Ureter (tissue), 1 donor: ENCODE measurements at regions not wholly inside any gene's neighbourhood (a gene's known extent, or its start where the extent isn't known, plus 50 kb on each side); places are given as distances from the start of the nearest gene placed in this dataset.
"Not testable (repeated sequence)": the region's sequence is repeated elsewhere in the genome, so short reads cannot be mapped to it uniquely, and the experiment has no call there.

Source experiments
- DNase-seq: peaks from one replicate; pipeline ENCODE4 v3.0.0-alpha.2; 2020; ENCODE audit warnings: low spot score
- donor health status: DM: yes; HTN: yes; CAD: no.

GRCh38 chr4:118587116-118587831 is 97.9 kb upstream of the METTL14 start:
- DNase-seq = no peak

- DNase-seq = no peak
Measured at GRCh38 chr4:118587946-118588345, 97.2 kb upstream of the METTL14 start.

GRCh38 chr4:118589471-118590055 is 95.6 kb upstream of the METTL14 start:
- no peak for DNase-seq

DNA sequence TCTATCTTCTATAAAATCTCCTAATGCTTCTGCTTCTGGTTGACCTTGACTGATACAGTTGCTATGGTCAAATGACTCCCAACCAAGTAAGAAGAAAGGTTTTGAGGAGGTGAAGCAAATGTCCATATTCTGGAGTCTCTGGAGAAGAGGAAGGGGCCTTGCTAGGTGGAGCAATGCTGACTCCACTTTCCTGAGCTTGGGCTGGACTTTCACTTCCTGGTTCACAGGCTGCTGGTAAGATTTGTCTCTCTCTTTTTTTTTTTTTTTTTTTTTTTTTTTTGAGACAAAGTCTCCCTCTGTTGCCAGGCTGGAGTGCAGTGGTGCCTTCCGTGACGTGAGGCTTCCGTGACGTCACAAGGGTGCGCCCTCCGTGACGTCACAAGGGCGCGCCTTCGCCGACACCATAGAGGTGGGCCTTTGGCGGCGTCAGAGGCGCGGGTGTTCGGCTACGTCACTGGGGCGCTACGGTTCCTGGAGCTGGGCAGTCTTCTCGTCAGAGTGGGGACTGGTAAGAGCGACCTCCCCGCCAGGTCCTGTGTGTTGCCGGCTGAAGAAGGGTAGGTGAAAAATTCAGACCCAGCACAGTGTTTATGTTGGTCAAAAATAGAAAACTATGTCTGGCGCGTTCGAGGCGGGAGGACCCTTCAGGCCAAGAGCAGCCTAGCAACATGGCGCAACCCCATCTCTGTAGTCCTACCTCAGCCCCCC is 93.7 kb upstream of the METTL14 start:
- peak; percentile 95 for DNase-seq

GRCh38 chr4:118592289-118592688 is 92.9 kb upstream of the METTL14 start:
- DNase-seq = not testable (repeated sequence)

DNA sequence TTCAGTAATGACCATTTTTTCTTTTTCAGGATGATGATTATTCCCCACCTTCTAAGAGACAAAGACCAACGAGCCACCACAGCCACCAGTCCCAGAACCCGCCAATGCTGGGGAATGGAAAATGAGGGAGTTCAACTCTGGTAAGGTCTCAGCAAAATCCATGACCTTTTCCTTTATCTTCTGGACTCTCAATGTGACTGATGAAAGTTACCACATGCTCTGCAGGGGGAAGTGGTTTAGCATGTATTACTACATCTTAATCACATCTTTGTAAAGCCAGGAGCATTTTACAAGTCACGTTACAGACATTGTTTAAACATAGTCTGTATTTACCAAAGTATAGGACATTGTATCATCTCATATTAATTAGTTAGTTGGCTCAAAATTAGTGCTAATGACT is 89.3 kb upstream of the METTL14 start:
- DNase-seq = not testable (repeated sequence)

DNA sequence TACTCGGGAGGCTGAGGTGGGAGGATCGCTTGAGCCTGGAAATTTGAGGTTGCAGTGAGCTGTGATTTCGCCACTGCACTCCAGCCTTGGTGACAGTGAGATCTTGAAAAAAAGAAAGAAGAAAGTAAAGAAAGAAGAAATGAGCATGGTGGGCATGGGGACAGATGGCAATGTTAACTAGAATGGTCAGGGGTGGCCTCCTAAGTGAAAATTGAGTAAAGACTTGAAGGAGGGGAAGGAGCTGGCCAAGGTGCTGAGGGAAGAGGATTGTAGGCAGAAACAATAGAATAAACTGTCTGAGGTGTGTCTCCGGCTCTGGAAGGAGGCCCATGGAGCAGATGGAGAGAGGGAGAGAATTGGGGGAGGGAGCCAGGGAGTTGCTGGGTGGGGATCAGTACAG is 60.1 kb upstream of the METTL14 start:
- DNase-seq = not testable (repeated sequence)

DNA sequence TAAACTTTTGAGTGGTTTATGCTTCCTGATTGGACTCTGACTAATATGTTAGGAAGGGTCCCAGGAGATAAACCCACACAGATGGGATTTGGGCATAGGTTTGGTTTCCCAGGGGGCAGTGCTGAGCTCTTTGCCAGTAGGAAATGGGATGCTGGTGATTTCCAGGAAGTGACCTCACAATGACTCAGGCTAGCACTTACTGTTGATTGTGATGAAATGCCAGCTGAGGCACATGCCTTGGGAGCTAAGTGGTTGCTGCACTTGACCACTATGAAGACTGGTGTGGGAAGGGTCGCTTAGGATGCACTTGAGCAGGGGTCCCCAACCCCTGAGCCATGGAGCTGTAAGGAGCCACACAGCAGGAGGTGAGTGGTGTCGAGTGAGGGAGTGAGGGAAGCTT is 55.5 kb upstream of the METTL14 start:
- not testable (repeated sequence) for DNase-seq

DNA sequence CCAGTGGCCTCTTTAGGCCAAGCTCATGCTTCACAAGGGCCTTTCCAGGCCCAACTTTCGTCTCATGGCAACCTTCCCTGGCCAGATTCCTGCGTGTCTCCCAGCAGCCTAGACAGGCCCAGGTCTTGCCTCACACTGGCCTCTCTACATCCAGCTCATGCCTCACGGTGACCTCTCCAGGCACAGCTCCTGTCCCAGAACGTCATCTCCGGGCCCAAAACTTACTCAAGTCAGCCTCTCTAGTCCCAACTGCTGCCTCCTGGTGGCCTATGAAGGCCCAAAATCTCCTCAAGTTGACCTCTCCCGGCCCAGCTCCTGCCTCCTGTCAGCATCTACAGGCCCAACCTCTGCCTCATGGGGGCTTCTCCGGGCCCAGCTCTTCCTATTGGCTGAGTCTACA is 54.3 kb upstream of the METTL14 start:
- DNase-seq = not testable (repeated sequence)

- DNase-seq = not testable (repeated sequence)
Measured at GRCh38 chr4:118631321-118632050, 53.7 kb upstream of the METTL14 start.

GRCh38 chr4:118633476-118633875 is 51.7 kb upstream of the METTL14 start:
- DNase-seq = not testable (repeated sequence)

GRCh38 chr4:118634126-118634875 is 50.9 kb upstream of the METTL14 start:
- not testable (repeated sequence) for DNase-seq
